ENCODE measurements at regions not wholly inside any gene's neighbourhood (a gene's known extent, or its start where the extent isn't known, plus 50 kb on each side); places are given as distances from the start of the nearest gene placed in this dataset.
A peak's percentile ranks its signal among the peaks of the same experiment; 100 is the strongest.

- no peak for DNase-seq
Measured at GRCh38 chrX:22325096-22325495, 52.4 kb downstream of the CBLL2 start.

- no peak for DNase-seq
Measured at GRCh38 chrX:22329783-22330182, 57.1 kb downstream of the CBLL2 start.

DNA sequence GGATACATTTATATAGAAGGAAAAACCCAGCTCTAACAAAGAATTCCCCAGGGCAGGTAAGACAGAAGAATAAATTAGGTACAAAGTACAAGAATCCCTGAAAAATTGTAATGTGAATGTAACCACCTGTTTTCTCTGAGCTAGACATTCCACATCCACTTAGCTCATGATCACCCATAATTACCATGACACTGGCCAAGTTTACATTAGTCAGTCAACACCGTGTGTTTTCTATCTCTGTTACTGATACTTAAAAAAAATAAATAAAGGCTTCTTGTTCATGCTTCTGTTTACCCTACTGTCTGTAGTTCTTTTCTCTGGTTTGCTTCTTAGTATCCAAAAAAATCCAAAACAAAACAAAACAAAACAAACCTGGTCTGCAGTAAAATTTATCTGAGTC is 66.0 kb downstream of the CBLL2 start:
- no peak for DNase-seq

DNA sequence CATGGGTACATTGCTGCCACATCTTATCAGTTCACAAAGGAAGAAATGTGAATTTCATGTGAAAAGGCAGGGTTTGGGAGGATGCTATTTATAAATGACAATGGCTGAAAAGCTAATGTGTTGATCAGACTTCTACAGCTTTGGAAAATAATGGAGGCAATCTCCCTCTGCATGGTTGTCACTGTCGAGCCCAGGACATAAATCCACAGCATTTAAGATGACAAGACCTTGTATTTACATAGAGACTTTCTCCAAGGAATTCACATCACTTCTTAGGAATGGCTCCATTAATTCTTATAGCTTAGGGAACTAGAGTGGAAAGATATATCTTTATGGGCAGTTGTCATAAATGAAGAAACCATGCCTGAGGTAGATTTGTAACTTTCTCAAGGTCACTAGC is 66.7 kb downstream of the CBLL2 start:
- no peak for DNase-seq

GRCh38 chrX:22340022-22340616 is 67.4 kb downstream of the CBLL2 start:
- no peak for DNase-seq

DNA sequence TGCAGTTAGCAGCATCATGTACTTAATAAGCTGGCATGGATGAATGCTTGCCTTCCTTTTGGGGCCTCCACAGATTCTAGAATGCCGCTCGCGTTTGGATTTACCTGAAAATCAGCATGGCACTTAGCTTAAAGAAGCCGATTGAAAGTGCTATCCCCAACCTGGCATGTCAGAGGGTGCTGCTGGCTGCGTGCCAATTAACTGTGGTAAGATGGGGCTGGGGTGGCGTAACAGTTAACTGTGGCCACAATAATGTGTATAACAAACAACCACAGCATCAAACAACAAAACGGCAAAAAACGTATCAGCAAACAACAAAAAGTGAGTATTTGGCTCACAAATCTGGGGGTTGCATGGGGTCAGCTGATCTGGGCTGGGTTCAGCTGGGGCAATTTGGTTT is 70.5 kb downstream of the CBLL2 start:
- DNase-seq, result no peak

- no peak for DNase-seq
Measured at GRCh38 chrX:22345884-22346283, 73.2 kb downstream of the CBLL2 start.

GRCh38 chrX:22347491-22347890 is 74.8 kb downstream of the CBLL2 start:
- DNase-seq, result no peak

DNA sequence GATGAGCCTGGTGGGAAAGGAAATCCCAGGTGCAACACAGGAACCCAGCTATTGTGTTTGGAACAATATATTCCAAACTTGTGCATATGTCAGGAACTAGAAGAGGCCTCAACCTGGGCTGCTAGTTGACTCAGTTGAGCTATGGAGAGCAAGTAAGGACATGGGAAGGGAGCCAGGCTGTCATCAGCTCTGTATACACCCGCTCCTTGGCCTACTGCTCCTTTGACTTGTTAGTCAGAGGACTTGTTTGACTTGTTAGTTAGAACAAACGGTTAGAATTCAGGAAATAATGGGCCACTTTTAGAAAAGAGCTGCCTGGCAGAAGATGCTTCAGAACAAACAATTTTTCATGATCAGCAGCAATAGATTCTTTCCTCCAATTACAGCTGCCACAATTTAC is 76.4 kb downstream of the CBLL2 start:
- DNase-seq, result no peak

DNA sequence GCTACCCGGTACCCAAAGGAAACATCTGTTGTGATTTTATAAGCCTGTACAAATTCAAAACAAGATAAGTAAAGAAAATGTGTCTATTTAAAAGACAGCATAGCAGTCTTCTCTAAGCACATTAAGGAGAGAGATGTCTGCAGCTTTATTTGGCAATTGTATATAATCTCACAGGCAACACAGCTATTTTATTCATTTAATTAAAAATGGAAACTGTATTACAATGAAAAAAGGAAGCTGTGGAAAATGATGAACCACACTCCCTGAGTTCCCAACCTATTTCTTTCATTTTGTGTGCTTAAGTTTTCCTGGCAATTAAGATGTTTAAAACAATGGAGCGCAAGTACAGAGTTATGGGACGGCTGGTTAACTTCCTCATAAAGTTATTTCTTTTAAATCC is 78.4 kb downstream of the CBLL2 start:
- DNase-seq, result no peak

DNA sequence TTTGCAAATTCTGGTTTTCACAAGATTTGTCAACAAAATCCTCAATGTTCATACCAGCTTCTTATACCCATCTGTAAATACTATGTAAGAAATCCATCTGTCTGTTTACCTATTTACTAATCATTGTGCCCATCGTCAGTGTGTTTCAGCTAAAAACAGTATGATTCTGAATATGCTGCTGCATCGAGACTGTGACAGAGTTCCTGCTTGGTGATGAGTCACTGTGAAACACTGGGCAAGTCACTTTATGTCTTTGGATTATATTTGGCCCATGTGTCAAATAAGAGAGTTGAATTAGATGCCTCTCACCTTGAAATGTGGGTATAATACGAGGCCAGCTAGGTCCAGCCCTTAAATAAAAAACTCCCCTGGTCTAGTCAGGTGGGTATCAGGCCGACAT is 79.3 kb downstream of the CBLL2 start:
- no peak for DNase-seq

DNA sequence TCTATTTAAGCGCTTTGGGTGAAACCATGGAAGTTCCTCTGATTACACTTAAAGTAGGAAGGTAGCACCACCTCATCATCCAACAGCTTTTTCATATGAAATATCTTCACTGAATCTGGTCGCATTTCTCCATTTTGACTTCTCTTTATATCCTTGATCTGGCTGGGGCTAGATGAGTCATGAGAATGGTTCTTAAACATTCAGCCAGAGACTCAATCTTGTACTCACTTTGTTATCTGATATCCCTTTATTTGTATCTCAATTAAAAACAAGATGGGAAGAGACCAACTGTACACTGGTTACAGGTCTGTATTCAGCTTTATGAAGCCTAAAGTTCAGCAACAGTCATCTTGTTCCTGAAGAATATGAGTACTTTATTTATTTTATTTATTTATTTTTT is 84.9 kb downstream of the CBLL2 start:
- no peak for DNase-seq

GRCh38 chrX:22360129-22360528 is 87.4 kb downstream of the CBLL2 start:
- no peak for DNase-seq

GRCh38 chrX:22365460-22365859 is 92.7 kb downstream of the CBLL2 start:
- DNase-seq, result no peak

- DNase-seq, result no peak
Measured at GRCh38 chrX:22366166-22366702, 93.5 kb downstream of the CBLL2 start.

DNA sequence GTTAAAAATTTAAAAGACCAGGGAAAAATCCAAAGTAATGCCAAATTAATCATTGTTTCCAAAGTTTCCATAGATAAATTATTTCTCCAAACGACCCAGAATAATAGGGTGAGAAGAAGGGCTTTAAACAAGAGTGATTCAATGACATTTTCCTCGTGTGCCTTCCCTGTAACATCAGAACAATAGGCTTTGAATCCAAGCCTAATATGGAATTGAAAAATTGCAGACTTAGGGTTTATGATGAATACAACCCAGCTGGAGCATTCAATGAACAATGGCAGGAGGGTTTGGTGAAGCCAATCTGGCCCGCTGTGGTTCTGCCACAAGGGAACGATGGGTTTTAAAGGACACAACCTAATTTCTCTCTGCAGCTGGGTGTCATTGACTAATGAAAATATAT is 94.2 kb downstream of the CBLL2 start:
- DNase-seq, result no peak

DNA sequence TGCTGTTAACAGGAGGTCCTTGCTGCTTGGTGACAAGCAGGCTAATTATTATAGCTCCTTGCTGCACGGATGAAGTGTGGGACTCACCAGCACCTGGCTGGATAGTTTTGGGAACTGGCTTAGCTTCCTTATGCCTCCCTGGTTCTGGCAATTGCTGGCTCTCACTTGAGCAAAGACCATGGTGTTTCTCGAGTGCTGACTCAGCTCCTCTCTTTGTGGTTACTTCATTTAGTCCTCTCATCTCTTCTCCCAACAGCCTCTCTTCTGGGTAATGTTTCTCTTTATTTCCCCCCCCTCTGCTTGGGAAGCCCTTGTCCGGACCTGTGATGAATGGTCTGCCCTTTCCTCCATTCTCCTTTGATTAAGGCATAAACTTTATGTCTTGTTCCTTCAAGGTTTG is 100.4 kb downstream of the CBLL2 start:
- no peak for DNase-seq

DNA sequence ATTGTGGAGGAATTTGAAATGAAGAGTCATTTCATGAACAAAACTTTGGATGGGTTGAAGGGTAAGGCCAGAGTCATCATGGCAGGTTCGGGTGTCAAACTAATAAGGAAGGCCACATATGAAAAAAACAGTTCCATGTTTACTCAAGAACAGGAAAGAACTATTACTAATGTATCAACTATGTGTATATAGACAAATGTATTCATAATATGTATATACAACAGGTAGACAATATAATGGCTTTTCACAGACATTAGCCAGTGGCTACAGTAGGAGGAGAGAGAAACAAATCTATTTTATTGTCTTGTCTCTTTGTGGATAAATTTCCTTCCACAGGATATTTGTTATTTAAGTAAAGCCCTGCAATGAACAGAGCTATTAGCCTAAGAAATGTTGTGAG is 101.1 kb downstream of the CBLL2 start:
- no peak for DNase-seq

DNA sequence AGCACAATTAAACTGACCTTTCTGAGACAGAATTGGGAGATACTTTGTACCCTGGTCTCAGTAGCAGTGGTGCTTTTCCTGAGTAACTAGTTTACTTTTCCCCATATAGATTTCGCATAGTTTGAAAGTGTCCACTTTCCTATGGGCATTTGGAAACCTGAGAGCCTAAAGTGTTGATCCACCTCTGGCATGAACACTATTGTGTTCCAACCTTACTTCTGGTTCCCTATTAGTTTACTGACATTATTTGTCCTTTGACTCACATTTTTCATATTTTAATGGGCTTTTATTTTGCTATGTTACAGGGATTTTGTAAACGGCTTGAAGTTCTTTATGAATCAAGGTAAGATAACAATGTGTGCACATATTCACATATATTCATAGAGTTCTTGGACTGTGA is 103.7 kb downstream of the CBLL2 start:
- DNase-seq, result no peak

GRCh38 chrX:22378296-22378695 is 105.6 kb downstream of the CBLL2 start:
- no peak for DNase-seq

GRCh38 chrX:22383988-22384387 is 111.3 kb downstream of the CBLL2 start:
- DNase-seq, result peak; percentile 0

DNA sequence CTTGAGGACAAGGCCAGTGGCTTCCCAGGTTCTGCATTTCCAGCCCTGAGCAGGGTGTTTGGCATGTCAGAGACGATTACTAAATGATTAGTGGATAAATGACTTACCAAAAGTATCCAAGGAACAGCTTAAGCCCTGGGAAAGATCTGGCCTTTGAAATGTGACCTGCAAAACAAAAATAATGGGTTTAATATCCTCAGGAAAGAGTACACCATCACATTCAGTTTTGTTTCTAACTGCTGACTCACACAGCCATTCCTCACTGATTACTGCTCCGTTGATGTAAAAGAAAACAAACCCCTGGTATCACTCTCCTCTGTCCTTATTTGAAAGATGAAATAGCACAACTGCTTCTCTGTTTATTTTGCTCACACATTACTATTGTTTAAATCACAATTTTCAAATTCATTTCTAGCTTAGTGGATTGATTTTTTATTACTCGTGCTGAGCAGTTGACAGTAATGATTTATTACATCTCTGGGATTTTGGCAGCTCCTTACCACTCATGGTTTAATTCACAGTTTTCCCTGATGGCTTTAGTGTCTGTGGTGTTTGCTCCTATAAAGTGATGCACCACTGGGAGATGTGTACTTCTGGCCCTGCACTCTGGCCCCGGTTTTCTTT is 117.0 kb downstream of the CBLL2 start:
- DNase-seq, result no peak

DNA sequence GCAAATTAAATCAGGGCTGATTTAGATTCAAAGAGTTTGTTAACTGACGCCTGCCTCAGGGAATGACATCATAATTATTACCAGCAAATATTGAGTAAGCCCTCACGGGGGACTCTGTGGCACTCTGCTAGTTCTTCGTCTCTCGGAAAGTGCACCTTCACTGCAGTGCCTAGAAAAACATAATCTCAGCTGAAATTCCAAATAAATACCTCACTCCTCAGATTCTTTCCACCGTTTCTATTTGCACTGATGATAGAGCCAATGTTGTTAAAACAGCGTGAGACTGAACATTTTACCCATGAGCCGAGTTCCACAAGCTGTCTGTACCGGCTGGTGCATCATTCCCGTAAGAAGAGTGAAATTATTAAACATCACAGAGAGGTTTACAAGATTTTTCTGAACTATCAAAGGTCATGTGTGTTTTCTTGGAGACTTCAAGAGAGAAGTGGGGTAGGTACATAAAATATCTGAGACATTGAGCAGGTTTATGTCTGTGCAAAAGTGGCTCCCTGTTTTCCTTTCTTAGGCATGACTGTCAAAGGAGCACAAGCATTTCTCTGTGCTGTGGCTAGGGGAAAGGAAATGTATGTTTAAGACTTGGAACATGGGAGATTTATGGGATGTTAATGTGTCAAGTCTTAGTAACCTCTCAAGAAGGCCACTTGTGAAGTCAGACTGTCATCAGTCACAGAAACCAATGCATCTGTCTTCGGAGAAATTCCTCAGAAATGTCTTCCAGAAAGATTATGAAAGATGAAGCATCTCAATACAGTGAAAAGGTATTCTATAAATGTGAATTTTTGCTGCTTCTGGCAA is 119.6 kb downstream of the CBLL2 start:
- DNase-seq, result no peak

GRCh38 chrX:22395372-22395771 is 122.7 kb downstream of the CBLL2 start:
- no peak for DNase-seq
